ENCODE measurements at regions not wholly inside any gene's neighbourhood (a gene's known extent, or its start where the extent isn't known, plus 50 kb on each side); places are given as distances from the start of the nearest gene placed in this dataset.

DNA sequence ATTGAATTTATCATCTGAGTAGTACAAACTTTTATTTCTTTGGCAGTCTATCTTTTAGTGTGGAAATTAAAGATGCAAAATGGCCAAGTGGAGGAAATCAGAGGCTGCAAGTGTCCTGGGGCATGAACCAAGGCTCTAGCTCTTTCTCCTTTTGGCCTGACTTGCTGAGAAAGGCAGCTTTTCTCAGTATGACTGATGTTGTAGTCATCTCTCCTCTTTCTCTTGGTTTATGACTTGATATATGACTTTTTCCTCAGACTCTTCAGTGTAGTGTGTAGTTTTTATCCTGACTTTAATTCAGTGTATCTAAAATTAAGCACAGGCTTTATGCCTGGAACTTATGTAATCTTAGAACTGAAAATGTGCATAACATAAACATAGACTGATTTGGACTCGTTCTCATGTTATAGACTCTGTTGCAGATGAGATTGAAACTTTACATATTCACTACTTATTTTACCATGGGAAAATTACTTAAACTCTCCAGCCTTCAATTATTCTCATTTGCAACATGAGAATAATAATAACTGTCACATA is 65.7 kb downstream of the SLITRK5 start:
- H3K9me3 ChIP-seq (ENCODE audit: control insufficient read depth, insufficient read depth, low read length), result no peaks in the 10 kb centered on the region
- Mint-ChIP-seq H3K27ac (no peak overlapping the region), H3K4me3 (no peak overlapping the region), H3K36me3 (no peaks in the 10 kb centered on the region), H3K9me3 (no peaks in the 10 kb centered on the region), H3K27me3 (ENCODE audit: low read depth in 2 of 2) (no peaks in the 10 kb centered on the region), H3K4me1 (no peaks in the 10 kb centered on the region)
- no peaks in the 10 kb centered on the region for H3K36me3 ChIP-seq (ENCODE audit: control insufficient read depth, insufficient read depth, low read length)
- no peak overlapping the region for H3K27ac ChIP-seq (ENCODE audit: low read length)
- H3K4me1 ChIP-seq (ENCODE audit: control insufficient read depth, insufficient read depth, low read length), result no peaks in the 10 kb centered on the region
- DNase-seq, result no peak
- ATAC-seq, result no peak
- WGBS (ENCODE audit: insufficient coverage), result no CpG with 5 or more reads among the region's 1 CpG
- H3K27me3 ChIP-seq (ENCODE audit: control insufficient read depth, insufficient read depth, low read length), result no peaks in the 10 kb centered on the region
- intact Hi-C loops (cut with micrococcal nuclease), result no loop called here
- TF ChIP-seq, protein P1, sequence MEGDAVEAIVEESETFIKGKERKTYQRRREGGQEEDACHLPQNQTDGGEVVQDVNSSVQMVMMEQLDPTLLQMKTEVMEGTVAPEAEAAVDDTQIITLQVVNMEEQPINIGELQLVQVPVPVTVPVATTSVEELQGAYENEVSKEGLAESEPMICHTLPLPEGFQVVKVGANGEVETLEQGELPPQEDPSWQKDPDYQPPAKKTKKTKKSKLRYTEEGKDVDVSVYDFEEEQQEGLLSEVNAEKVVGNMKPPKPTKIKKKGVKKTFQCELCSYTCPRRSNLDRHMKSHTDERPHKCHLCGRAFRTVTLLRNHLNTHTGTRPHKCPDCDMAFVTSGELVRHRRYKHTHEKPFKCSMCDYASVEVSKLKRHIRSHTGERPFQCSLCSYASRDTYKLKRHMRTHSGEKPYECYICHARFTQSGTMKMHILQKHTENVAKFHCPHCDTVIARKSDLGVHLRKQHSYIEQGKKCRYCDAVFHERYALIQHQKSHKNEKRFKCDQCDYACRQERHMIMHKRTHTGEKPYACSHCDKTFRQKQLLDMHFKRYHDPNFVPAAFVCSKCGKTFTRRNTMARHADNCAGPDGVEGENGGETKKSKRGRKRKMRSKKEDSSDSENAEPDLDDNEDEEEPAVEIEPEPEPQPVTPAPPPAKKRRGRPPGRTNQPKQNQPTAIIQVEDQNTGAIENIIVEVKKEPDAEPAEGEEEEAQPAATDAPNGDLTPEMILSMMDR (IDR thresholded peaks at IDR 0.05), result no peak
- H3K4me3 ChIP-seq (ENCODE audit: low read length), result no peak overlapping the region

DNA sequence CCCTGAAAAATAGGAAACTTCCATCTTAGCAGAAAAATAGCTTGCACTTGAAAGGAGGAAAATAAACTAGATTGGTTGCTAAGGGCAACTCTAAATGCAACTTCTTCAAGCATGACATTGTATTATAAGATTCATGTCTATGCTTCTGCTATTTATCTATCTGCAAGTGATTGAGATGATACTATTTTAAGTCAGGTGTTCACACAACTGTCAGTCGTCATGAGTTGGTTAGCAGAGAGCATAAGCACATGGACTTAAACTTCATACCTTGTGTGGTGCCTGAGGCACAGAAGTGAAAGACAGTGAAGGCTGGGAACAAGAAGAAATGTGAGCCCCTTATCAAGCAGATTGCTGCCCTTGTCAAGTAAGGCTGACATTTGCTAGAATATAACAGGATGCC is 82.9 kb downstream of the SLITRK5 start:
- TF ChIP-seq, protein P1 (IDR thresholded peaks at IDR 0.05), result no peak
- no peaks in the 10 kb centered on the region for H3K36me3 ChIP-seq (ENCODE audit: control insufficient read depth, insufficient read depth, low read length)
- 70% methylated on average over 1 of the region's 1 CpG for WGBS (ENCODE audit: insufficient coverage)
- Mint-ChIP-seq H3K27me3 (ENCODE audit: low read depth in 2 of 2) (no peaks in the 10 kb centered on the region), H3K27ac (no peak overlapping the region), H3K36me3 (no peaks in the 10 kb centered on the region), H3K9me3 (no peaks in the 10 kb centered on the region), H3K4me1 (no peaks in the 10 kb centered on the region), H3K4me3 (no peak overlapping the region)
- no peaks in the 10 kb centered on the region for H3K9me3 ChIP-seq (ENCODE audit: control insufficient read depth, insufficient read depth, low read length)
- intact Hi-C loops (cut with micrococcal nuclease), result no loop called here
- H3K27ac ChIP-seq (ENCODE audit: low read length), result no peak overlapping the region
- DNase-seq (no peak), ATAC-seq (no peak)
- H3K4me3 ChIP-seq (ENCODE audit: low read length), result no peak overlapping the region
- H3K27me3 ChIP-seq (ENCODE audit: control insufficient read depth, insufficient read depth, low read length), result no peaks in the 10 kb centered on the region
- H3K4me1 ChIP-seq (ENCODE audit: control insufficient read depth, insufficient read depth, low read length), result no peaks in the 10 kb centered on the region

DNA sequence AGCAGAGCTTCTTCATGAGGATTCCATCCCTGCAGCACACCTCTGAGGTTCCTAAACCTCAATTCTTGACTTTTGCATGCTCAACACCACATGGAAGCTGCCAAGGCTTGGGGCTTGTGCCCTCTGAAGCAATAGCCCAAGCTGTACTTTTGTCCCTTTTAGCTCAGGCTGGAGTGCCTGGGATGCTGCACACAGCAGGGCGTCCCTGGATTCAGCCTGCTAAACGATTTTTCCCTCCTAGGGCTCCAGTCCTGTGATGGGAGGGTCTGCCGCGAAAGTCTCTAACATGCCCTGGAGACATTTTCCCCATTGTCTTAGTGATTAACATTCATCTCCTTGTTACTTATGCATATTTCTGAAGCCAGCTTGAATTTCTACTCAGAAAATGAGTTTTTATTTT is 98.3 kb downstream of the SLITRK5 start:
- Histone ChIP-seq H3K4me3 (ENCODE audit: low read length) (no peak overlapping the region), H3K4me1 (ENCODE audit: control insufficient read depth, insufficient read depth, low read length) (no peaks in the 10 kb centered on the region), H3K27me3 (ENCODE audit: control insufficient read depth, insufficient read depth, low read length) (no peaks in the 10 kb centered on the region), H3K27ac (ENCODE audit: low read length) (no peak overlapping the region), H3K9me3 (ENCODE audit: control insufficient read depth, insufficient read depth, low read length) (no peaks in the 10 kb centered on the region), H3K36me3 (ENCODE audit: control insufficient read depth, insufficient read depth, low read length) (no peaks in the 10 kb centered on the region)
- 61% methylated on average over 4 of the region's 4 CpGs for WGBS (ENCODE audit: insufficient coverage)
- TF ChIP-seq, protein P1 (IDR thresholded peaks at IDR 0.05), result no peak
- H3K36me3 Mint-ChIP-seq, result no peaks in the 10 kb centered on the region
- H3K4me1 Mint-ChIP-seq, result no peaks in the 10 kb centered on the region
- no peaks in the 10 kb centered on the region for H3K9me3 Mint-ChIP-seq
- no peak overlapping the region for H3K27ac Mint-ChIP-seq
- no peak overlapping the region for H3K4me3 Mint-ChIP-seq
- ATAC-seq (no peak), DNase-seq (no peak)
- H3K27me3 Mint-ChIP-seq (ENCODE audit: low read depth in 2 of 2), result no peaks in the 10 kb centered on the region
- intact Hi-C loops (cut with micrococcal nuclease), result no loop called here

DNA sequence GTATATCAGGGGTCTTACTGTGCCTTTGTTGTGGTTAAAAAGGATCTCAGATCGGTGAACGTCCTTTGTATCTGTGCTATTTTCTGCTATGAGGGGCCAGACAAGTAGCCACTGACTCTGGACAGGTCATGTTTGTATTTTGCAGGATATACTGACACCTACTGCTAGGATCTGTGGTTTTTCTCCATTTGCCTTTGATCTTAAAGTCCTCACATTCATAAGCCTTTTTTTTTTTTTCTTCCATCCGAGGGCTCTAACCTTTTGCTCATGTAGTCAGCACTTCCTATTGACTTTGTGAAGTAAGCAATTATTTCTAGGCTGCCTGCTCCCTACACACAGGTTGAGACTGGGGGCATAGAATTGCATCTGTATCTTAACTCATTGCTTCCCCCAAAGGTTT is 106.2 kb downstream of the SLITRK5 start:
- Mint-ChIP-seq H3K27me3 (ENCODE audit: low read depth in 2 of 2) (peaks cover 0 to 10% of the 10 kb centered on the region in 2 donors), H3K9me3 (no peaks in the 10 kb centered on the region), H3K4me3 (no peak overlapping the region), H3K4me1 (peaks cover 0 to 7% of the 10 kb centered on the region in 2 donors), H3K36me3 (no peaks in the 10 kb centered on the region), H3K27ac (no peak overlapping the region)
- Histone ChIP-seq H3K4me1 (ENCODE audit: control insufficient read depth, insufficient read depth, low read length) (no peaks in the 10 kb centered on the region), H3K36me3 (ENCODE audit: control insufficient read depth, insufficient read depth, low read length) (no peaks in the 10 kb centered on the region), H3K27ac (ENCODE audit: low read length) (no peak overlapping the region), H3K27me3 (ENCODE audit: control insufficient read depth, insufficient read depth, low read length) (no peaks in the 10 kb centered on the region), H3K9me3 (ENCODE audit: control insufficient read depth, insufficient read depth, low read length) (no peaks in the 10 kb centered on the region), H3K4me3 (ENCODE audit: low read length) (no peak overlapping the region)
- TF ChIP-seq, protein P1 (IDR thresholded peaks at IDR 0.05), result no peak
- no peak for ATAC-seq
- no peak for DNase-seq
- 38% methylated on average over 3 of the region's 3 CpGs for WGBS (ENCODE audit: insufficient coverage)
- intact Hi-C loops (cut with micrococcal nuclease), result no loop called here
